HG03103 (cell line): ENCODE measurements at regions not wholly inside any gene's neighbourhood (a gene's known extent, or its start where the extent isn't known, plus 50 kb on each side); places are given as distances from the start of the nearest gene placed in this dataset.
A peak's percentile ranks its signal among the peaks of the same experiment; 100 is the strongest.

Experiments
- ATAC-seq: cut with Tn5 transposase; IDR thresholded peaks from one replicate; pipeline ENCODE4 v1.9.1; 2021; ENCODE audit warnings: low read depth; ENCODE audit not compliant: unreplicated experiment

DNA sequence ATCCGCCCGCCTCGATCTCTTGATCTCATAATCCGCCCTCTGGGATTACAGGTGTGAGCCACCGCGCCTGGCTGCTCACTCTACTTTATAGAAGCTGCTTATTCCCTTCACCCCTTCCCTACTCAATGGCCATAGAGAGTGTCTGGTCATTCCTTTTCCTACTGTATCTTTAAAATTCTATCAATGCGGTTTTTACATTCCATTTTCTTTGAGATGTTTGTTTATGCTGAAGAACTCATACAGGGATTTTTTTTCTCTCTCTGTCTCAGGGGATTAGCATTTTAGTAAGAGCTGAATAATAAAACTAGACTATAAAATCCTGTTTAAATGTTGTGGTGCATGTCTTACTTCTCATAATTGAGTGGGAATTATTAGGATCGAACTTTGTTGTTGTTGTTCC lies 218.6 kb upstream of the FOXN3 start:
- ATAC-seq = no peak

DNA sequence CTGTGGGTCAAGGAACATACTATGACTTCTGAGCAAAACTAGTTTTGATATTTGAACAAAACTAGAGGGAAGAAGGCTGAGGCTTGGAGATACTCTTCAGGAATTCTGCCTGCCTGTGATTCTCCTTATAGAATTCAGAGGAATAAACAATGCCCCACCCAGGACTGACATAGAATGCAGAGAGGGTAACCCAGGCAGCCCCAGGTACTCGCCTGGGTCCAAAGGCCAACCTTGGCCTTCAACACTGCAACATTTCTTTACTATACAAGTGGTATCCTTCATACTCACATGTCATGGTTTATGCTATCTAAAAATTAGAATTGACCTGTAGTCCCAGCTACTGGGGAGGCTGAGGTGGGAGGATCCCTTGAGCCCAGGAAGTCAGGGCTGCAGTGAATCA lies 217.0 kb upstream of the FOXN3 start:
- no peak for ATAC-seq

DNA sequence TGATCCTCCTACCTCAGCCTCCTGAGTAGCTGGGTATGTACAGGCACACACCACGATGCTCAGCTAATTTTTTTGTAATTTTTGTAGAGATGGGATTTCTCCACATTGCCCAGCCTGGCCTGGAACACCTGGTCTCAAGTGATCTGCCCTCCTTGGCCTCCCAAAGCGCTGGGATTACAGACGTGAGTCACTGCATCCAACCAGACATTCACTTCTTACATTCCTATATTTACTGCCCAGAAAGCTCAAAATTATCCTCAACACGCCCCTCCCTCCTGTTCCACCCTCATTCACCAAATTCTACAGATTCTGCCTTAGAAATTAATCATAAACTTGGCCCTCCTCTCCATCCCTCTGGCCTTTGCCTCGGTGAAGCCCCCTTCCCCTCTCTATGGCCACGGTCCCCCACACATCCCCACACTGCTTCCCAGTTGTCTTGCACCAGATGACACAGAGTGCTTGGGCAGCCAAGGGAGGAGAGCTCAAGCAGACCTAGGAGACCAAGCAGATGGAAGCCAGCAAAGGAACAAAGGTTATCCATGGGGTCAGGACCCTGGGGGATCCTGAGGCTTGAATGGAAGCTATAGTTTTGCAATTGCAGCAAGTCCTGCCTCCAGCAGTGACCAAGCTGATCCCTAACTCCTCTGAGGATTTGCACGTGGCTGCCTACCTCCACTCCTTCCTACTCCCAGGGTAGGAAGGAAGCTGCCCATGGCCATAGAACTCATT lies 213.2 kb upstream of the FOXN3 start:
- ATAC-seq = no peak

DNA sequence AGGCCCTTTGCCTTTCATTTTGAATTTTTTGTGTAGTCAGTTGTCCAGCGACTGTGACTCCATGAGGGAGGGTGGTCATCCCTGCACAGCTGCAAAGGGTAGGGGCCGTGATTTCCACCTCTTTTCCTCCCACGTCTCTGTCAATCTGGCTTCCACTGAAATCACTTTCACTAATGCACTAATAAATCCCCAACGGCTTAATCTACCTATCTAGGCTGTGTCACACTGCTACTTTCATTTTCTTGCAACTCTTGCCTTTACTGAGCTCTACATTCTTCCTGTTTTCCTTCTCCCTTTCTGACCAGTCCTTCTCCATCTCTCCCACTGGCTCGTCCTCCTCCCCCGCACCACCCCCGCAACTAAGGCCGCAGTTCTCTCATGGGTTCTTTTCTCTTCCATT lies 212.3 kb upstream of the FOXN3 start:
- no peak for ATAC-seq

DNA sequence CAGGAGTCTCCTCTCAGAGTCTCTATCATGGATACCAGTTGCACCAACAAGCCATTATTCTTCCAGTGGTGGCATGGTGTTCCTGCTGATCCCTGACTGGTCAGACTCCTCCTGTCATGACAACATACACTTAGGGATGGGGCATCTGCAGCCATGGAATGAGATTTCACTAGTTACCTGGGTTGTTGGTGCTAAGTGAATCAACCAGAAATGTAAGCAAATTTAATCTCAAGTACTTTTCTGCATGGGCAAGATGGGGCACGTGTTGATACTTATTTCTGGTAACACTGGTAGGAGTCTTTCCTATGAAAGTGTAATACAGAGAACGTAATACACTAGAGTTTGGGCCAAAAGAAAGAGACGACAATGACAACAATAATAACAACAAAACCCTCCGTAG lies 211.5 kb upstream of the FOXN3 start:
- no peak for ATAC-seq

DNA sequence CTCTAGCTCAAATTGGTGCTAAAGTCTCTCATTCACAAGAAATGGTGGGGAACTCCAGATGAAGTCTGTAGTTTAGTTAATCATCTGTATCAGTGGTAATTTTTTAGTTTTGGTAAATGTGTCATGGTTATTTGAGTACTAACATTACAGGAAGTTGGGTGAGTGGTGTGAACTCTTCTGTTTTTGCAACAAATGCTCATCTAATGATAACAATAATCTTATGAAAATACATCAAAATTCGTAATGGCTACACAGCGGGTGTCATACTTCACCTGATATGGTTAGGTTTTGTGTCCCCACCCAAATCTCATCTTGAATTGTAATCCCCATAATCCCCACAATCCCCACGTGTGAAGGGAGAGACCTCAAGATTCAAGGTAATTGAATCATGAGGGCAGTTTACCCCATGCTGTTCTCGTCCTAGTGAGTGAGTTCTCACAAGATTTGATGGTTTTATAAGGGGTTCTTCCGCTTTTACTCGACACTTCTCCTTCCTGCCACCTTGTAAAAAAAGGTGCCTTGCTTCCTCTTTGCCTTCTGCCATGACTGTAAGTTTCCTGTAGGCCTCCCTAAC lies 209.3 kb upstream of the FOXN3 start:
- ATAC-seq = no peak

DNA sequence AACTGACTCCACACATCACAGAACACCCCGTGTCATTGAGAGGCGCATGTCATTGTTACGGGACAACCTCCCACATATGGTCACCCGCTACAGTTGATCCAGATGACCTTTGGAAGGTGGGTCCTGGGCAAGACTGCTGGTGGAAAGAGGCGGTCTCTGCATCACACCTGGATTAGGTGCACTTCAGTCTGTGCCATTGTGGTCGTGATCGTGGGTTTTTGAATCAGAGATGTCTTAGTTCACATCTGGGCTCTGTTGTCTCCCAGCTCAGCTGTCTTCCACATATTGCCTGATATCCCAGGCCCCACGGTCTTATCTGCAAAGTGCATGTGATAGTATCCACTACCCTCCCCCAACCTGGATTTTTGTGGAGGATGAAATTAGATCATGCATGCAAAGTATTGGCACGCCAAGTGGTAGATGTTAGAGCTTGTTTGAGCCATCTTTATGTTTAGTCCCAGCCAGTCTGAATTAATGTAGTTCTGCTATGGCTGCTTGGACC lies 208.7 kb upstream of the FOXN3 start:
- no peak for ATAC-seq

DNA sequence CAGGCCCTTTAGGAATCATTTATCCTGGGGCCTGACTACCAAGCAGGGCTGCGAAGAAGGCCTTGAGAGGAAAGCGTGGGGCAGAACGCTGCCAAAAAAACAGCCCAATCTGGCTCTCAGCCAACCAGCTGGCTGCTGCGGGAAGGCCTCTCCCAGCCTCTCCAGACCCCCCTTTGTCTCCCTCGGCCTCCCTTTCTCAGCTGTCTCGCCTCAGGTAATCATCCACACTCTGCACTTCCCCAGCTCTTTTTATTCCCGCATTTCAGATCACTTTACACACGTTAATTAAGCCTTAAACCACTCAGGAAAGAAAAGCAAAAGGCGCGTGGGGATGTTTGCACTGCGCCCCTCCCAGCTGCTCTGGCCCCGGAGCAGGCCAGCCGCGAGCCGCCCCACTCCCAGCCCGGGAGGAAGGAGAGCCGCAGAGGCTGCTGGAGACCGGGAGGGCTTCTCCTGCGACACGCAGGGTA lies 208.2 kb upstream of the FOXN3 start:
- no peak for ATAC-seq

DNA sequence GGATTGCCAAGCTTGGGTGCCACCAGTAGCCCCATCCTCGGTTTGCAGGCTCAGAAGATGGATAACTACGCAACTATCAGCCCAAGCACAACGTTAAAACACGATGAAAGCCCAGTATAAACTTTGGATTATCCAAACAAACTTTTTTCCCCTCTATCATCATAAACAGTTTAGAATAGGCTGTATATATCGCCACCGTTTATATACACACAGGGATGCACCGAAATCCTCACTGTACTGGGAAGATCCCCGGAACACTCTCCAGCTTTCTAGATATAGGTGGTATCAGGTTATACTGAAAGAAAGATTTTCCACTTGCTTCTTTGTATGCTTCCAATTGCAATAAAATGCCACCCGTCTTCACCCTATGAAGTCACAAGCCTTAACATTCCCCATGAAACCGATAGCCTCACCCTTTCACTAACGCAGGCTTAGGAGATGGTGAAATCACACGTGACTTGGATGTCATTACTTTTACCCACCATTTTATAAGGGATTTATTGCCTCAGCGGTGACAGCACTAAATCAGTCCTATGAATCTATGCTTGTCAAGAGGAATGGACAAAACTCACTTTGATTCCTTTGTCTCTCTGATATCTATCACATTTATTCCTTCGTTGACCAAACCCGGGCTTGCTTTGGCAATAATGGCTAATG lies 207.6 kb upstream of the FOXN3 start:
- ATAC-seq = no peak

DNA sequence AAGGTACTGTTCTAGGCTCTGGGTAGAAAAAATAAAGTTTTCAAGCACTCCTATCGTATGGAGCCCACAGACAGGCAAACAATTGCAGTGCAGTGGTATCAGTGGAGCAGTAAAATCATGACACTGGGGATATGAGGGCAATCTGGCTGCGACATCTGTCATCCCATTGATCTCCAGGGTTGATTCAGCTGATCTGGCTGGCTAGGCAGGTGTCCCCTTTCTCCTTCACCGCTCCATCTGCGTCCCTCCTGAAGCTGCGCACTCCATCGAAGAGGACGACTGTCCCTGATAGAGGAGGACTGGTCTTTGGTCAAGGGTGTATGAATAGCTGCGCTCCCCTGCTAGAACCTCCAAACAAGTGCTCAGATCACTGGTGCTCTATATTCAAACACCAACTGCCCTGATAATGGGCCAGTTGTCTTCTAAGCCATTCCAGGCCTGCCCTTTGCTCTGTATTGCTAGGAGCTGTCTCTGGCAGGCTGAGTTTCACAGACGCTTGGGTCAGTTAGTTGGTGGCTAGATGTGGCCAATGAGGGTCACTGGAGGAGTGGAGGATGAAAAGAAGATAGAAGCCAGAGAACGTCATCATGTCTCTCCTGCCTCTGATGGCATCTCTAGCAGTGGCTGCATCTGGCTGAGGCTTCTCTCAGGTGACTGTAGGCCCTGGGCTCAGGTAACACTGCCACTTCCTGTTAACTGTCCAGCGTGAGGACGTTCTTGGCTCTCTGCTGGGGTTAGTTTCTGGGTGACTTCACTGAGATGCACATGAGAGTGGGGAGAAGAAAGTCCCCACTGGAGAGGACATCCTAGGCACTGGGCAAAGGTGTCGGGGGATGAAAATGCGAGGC lies 205.0 kb upstream of the FOXN3 start:
- no peak for ATAC-seq

DNA sequence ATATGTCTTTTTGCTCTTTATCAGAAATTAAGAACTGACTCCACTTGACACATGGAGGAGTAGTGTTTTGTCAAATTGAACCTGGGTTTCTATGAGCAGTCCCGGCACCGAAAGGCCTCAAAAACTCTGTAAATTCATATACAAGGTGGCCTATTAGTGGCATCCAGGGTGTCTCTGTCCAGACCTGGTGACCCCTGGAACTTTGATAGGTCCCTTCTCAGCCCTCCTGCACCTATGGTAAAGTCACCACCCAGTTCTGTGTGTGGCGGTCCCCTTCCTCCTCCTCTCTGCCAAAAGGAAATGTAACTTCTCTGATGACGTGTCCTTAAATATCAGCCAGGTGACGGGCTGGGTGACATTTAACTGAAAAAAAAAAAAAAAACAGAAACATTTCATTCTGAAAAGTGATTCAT lies 204.0 kb upstream of the FOXN3 start:
- ATAC-seq = no peak

DNA sequence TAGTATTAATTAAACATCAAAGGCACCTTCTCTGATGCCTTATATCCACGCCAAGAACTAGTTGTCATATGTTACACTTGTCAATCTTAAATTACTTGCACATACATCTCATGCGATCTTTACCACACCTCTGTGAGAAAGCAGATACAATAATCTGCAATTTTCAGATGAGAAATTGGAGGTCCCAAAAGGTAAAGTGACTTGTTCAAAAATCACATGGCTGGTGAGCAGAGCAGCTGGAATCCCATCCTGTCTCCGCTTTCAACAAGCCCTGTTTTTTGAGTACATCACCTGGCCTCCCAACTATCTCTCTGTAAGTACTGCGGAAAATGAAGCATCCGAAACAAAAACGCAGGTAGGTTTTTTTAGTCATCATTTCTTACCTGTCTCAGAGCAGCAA lies 203.4 kb upstream of the FOXN3 start:
- no peak for ATAC-seq

DNA sequence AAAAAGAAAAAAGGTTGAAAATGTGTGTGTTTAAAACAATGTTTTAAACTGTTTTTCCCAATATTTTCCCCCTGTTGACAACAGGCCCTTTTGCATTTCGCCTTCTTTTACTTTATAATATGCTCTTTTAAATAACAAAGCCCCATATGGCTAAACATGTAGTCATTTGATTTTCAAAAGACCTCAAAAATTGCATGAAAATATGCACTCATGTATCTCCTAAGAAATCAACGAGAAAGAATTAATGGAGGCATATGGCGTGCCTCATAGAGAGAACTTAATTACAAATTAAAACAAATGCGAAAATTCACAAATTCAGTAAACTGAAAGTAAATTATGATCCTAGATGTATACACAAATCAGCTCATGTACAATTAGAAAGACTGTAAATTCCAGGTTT lies 202.6 kb upstream of the FOXN3 start:
- ATAC-seq = no peak

DNA sequence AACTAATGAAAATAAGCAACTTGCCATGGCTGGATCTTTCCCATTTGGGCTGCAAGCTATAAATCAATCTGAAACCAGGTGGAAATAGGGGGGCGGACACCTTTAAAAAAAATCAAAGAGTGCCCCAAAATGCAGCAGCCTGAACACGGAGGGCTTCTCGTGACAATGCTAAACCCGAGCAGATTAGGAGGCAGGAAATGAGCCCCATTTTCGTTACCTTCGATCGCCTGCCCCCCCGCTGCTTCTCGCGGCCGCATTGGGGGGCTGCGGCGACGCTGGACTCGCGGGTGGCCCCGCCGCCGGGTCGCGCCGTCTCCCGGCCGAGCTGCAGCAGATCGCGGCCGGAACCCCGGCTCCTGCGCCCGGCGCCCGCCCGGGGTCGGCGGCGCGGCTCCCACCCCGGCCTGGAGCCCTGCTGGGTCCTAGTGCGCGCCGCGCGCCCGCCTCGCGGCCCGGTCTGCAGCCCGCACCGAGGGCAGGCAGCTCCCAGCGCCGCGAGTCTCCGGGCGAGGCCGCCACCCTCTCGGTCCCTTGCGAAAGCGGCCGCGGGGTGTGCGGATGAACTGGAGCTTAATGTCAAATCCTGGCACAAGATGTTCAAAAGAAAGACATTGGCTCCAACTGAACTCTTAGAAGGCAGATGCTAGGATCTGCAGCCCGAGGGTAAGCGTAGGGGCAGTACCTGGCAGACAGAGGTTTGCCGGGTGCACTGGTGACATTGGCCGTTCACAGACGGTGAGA lies 201.9 kb upstream of the FOXN3 start:
- peak; percentile 53 for ATAC-seq

DNA sequence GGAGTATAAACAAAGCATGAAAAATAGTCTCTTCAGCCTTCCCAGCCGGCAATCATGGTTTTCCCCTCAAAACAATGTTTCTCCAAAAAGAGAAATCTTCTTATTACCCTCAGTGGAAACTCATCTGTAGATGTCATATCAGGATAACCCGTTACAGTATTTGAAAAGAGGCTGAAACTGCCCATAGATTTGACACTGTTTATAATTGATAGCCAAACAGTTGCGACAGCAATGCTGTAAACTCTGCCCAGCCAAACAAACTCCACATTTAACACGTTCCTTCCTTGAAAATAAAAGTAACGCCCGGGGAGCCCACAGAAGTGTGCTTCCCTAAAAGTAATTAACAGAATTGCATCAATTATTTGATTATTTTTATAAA lies 201.3 kb upstream of the FOXN3 start:
- ATAC-seq = no peak

DNA sequence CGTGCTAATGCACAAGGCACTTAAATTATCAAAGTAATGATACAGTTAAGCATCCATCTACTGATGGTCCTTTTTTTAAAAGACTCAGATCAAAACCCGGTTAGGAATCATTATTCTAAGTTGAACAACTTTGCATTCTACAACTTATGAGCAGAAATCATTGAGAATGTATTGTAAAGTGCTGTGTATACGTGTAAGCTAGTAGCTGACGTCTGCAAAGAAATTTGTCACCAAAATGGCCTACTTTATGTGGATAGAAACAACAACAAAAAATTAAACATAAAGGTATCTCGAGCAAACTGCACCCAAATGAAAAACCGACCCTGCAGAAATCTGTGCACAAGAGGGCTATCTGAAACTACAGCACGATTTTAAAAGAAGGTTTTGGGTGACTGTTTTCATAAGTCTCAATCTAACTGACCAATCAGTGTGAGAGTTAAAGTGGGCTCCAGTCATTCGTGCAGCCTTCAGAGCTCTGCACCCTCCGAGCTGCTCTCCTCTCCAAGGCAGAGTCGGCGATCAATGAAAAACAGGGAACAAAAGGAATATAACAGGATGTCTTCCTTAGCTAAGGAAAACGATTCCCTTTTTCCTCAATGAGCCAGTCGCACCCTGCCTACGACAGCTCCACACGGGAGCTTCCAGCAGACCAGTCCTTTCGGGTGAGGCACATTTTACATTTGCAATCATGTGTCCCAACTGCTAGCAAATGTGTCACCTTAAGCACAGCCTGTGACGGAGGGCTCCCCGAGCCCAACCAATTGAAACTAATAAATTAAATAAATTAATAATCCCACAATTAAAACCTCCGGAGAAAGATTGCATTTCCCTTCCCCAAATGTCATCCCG lies 200.7 kb upstream of the FOXN3 start:
- no peak for ATAC-seq

DNA sequence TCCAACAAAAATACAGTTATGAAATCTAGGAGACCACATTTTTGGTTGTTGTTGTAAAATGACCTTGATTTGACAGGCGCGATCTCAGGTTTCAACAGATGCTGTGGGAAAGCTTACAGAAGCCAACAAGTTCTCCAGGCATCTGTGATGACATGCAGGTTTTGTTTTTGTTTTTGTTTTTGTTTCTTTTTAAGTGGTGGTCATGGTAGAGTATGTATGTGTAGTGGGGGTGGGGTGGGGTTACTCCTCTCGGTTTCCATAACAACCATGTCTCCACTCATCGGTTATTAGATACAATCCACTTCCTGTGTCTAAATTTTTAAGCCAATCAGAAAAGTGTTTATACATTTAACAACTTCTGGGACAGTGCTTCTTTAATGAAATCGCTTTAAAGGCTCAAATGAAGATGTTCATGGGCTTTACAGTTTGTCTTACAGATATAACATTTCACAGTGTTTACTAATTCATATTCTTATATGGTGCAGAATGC lies 199.9 kb upstream of the FOXN3 start:
- ATAC-seq = peak; percentile 29

DNA sequence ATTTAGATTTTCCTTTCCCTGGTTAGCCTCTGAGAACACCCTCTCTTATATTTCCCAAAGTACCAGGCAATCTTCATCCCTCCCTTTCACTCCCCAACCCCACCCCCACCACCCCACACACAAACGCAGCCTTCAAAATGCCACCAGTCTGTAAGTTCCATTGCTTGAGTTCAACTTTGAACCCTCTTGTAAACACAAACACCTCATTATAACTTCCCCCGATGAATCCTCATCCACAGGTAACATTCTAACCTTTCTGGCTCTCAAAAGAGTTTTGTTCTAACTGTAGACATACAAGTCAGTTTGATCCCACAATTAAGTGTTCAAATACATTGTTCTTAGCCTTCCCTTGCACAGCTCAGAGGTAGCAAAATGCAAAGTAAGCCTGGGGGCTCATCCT lies 199.4 kb upstream of the FOXN3 start:
- no peak for ATAC-seq

DNA sequence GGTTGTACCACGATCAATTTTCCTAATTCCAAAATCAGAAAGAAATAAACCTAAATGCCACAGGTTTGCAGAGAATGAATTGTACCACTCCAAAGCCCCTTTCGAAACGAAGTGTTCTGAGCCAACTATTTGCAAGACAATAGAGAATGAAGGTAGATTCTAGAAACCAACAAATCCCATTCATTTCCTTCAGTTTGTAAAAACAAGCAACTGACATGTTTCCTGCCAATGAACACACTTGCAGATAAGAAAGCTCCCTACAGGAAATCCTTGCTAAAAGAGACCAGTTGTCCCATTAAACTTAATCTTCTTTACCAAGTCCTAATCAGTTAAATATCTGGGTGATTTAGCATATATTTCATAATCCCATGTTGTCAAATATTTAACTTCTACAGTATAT lies 198.4 kb upstream of the FOXN3 start:
- no peak for ATAC-seq
